ENCODE measurements at regions not wholly inside any gene's neighbourhood (a gene's known extent, or its start where the extent isn't known, plus 50 kb on each side); places are given as distances from the start of the nearest gene placed in this dataset.

GRCh38 chr22:48649466-48649865 is 1178.2 kb downstream of the BRD1 start:
- no peak overlapping the region for H3K4me3 ChIP-seq (replicated peaks; ENCODE audit: low read depth, low read length)
- DNase-seq (ENCODE audit: extremely low read depth, low read depth): no peak
- no peak for TF ChIP-seq CTCF (IDR thresholded peaks at IDR 0.05; ENCODE audit: low read depth, low read length, missing control alignments)

GRCh38 chr22:48649031-48649430 is 1178.6 kb downstream of the BRD1 start:
- no peak for DNase-seq (ENCODE audit: extremely low read depth, low read depth)
- no peak for TF ChIP-seq CTCF (IDR thresholded peaks at IDR 0.05; ENCODE audit: low read depth, low read length, missing control alignments)

GRCh38 chr22:48647606-48648515 is 1179.8 kb downstream of the BRD1 start:
- no peak for TF ChIP-seq CTCF (IDR thresholded peaks at IDR 0.05; ENCODE audit: low read depth, low read length, missing control alignments)
- DNase-seq (ENCODE audit: extremely low read depth, low read depth): no peak
- H3K4me3 ChIP-seq (replicated peaks; ENCODE audit: low read depth, low read length): no peak overlapping the region

More at GRCh38 chr22:48649031-48649430, 1178.6 kb downstream of the BRD1 start:
- H3K4me3 ChIP-seq (replicated peaks; ENCODE audit: low read depth, low read length): no peak overlapping the region

- TF ChIP-seq CTCF (IDR thresholded peaks at IDR 0.05; ENCODE audit: low read depth, low read length, missing control alignments): no peak
- no peak overlapping the region for H3K4me3 ChIP-seq (replicated peaks; ENCODE audit: low read depth, low read length)
Measured at GRCh38 chr22:48647051-48647450, 1180.6 kb downstream of the BRD1 start.

GRCh38 chr22:48646216-48646925 is 1181.3 kb downstream of the BRD1 start:
- no peak for TF ChIP-seq CTCF (IDR thresholded peaks at IDR 0.05; ENCODE audit: low read depth, low read length, missing control alignments)
- no peak for DNase-seq (ENCODE audit: extremely low read depth, low read depth)
- H3K4me3 ChIP-seq (replicated peaks; ENCODE audit: low read depth, low read length): no peak overlapping the region

More at GRCh38 chr22:48647051-48647450, 1180.6 kb downstream of the BRD1 start:
- DNase-seq (ENCODE audit: extremely low read depth, low read depth): no peak

- no peak for DNase-seq (ENCODE audit: extremely low read depth, low read depth)
- no peak for TF ChIP-seq CTCF (IDR thresholded peaks at IDR 0.05; ENCODE audit: low read depth, low read length, missing control alignments)
- H3K4me3 ChIP-seq (replicated peaks; ENCODE audit: low read depth, low read length): no peak overlapping the region
Measured at GRCh38 chr22:48645766-48646165, 1181.9 kb downstream of the BRD1 start.
